OCI-LY3 (cell line): ENCODE measurements at regions not wholly inside any gene's neighbourhood (a gene's known extent, or its start where the extent isn't known, plus 50 kb on each side); places are given as distances from the start of the nearest gene placed in this dataset.

Experiments used
- EZH2phosphoT487 ChIP-seq: fragments of 200-600 bp; shearing (Covaris generic); IDR thresholded peaks from 2 replicates; pipeline ENCODE4 v1.6.1; 2018; ENCODE audit warnings: antibody characterized with exemption, mixed run types, low read depth
- TF ChIP-seq, protein P1 (sequence below): fragments of 200-600, 300-600 bp; sonication (generic); IDR thresholded peaks from 2 replicates; pipeline ENCODE4 v1.5.1; 2014; ENCODE audit warnings: antibody characterized with exemption, low read length, low read depth

DNA sequence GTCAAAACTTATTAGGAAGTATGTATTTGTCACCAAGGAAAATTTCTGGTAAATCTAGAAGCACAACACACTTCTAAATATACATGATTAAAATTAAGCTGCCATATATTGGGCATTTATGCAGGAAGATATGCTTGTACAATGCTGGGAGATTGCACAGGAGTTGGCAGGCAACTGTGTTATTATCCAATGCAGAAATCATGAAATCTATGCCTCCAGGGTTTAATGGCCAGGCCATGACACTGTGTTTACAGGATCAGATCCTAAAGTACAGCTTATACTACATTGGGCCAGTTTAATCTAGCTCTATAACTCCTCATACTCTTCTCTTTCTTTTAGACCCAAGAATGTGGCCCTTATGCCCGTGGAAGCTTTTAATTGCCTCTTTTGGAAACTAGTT lies 391.4 kb upstream of the DPH6 start:
- TF ChIP-seq, protein P1, sequence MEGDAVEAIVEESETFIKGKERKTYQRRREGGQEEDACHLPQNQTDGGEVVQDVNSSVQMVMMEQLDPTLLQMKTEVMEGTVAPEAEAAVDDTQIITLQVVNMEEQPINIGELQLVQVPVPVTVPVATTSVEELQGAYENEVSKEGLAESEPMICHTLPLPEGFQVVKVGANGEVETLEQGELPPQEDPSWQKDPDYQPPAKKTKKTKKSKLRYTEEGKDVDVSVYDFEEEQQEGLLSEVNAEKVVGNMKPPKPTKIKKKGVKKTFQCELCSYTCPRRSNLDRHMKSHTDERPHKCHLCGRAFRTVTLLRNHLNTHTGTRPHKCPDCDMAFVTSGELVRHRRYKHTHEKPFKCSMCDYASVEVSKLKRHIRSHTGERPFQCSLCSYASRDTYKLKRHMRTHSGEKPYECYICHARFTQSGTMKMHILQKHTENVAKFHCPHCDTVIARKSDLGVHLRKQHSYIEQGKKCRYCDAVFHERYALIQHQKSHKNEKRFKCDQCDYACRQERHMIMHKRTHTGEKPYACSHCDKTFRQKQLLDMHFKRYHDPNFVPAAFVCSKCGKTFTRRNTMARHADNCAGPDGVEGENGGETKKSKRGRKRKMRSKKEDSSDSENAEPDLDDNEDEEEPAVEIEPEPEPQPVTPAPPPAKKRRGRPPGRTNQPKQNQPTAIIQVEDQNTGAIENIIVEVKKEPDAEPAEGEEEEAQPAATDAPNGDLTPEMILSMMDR: no peak
- TF ChIP-seq EZH2phosphoT487: no peak
